ES-I3 (cell line): ENCODE measurements at regions not wholly inside any gene's neighbourhood (a gene's known extent, or its start where the extent isn't known, plus 50 kb on each side); places are given as distances from the start of the nearest gene placed in this dataset.
"Not testable (repeated sequence)": the region's sequence is repeated elsewhere in the genome, so short reads cannot be mapped to it uniquely, and the experiment has no call there.

ENCODE experiments used
- H3K36me3 ChIP-seq: 2 replicates; pipeline ENCODE4 v1.6.1; 2013; ENCODE audit warnings: mild to moderate bottlenecking, low read length, control low read depth, moderate library complexity; ENCODE audit not compliant: insufficient read depth
- H3K4me1 ChIP-seq: 2 replicates; pipeline ENCODE4 v1.6.1; 2013; ENCODE audit warnings: mild to moderate bottlenecking, control low read depth, low read length; ENCODE audit not compliant: insufficient read depth
- H3K9ac ChIP-seq: 2 replicates; pipeline ENCODE4 v1.6.1; 2013; ENCODE audit warnings: low read depth, mild to moderate bottlenecking, low read length, moderate library complexity
- H3K9me3 ChIP-seq: 2 replicates; pipeline ENCODE4 v1.6.1; 2013; ENCODE audit warnings: mild to moderate bottlenecking, low read length, moderate library complexity; ENCODE audit not compliant: control insufficient read depth, insufficient read depth

DNA sequence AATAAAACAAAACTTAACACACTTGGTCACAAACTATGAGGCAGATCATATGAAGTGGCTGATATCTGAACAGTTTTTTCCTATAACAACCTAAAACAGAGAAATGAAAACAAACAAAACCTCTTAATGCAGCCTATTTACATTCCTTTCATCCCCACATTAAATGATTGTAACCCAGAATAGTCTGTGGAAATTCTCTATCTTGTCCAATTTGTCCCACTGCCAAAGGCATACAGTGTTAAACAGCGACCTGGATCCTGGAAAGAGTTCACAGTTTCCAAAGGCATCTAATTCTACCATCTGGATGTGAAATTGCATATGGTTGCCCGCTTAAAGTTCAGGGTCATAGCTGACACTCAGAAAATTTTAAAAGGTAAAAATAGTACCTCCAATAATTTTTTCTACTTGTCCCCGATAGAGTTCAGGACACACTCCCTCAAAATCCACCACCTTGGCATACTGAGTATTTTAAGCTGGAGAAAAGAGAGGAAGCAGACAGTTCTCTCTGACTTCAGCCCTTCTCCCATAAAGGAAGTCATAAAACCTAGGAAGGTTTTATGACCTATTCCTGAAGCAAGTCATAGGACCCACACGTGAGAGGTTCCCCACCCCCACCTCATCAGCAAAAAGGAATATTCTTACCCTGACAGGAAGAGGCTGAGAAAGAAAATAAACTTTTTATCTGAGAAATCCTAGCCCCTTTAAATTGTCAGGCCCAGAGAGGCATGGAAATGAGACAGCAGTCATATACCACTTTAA, 270.2 kb downstream of the PAPSS1 start:
- Histone ChIP-seq H3K9ac (no peak overlapping the region), H3K4me1 (no peaks in the 10 kb centered on the region), H3K9me3 (no peaks in the 10 kb centered on the region), H3K36me3 (no peaks in the 10 kb centered on the region)

DNA sequence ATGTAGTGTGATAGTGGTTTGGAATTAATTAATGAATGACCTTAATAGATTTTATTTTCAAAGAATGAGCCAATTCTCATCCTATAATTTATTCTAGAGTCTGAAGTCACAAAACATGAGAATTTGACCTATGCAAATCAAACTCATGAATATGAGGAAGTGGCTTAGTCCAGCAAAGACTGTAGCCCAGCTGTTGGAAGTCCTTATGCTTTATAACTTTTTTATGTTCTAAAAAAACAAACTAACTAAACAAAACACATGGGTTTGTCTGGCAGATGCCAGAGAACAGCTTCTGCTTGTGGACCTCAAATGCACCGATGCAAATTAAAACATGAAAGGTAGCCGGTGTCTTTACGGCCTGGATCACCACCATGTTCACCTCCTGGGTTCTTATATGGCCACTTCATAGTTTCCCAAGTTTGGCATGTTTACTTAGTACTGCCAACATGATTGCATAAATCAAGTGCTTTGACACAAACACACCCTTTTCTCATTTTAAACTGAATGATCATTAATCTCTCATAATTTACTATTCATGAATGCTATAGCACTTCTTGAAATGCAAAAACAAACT, 277.4 kb downstream of the PAPSS1 start:
- H3K9me3 ChIP-seq: no peaks in the 10 kb centered on the region

DNA sequence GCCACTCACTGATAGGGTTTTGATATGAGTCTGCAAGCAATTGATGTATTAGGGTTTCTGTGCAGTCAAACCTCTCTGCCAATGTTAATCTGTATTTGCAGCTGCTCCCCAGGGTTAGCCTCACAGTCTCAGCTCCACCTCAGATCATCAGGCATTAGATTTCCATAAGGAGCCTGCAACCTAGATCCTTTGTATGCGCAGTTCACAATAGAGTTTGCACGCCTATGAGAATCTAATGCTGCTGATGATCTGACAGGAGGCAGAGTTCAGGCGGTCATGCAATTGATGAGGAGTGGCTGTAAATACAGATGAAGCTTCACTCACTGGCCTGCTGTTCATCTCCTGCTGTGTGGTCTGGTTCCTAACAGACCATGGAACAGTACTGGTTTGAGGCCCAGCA, 280.6 kb downstream of the PAPSS1 start:
- Histone ChIP-seq H3K36me3 (no peaks in the 10 kb centered on the region), H3K9me3 (no peaks in the 10 kb centered on the region), H3K9ac (no peak overlapping the region), H3K4me1 (no peaks in the 10 kb centered on the region)

More for the DNA sequence above, 277.4 kb downstream of the PAPSS1 start:
- Histone ChIP-seq H3K9ac (no peak overlapping the region), H3K36me3 (no peaks in the 10 kb centered on the region), H3K4me1 (no peaks in the 10 kb centered on the region)

DNA sequence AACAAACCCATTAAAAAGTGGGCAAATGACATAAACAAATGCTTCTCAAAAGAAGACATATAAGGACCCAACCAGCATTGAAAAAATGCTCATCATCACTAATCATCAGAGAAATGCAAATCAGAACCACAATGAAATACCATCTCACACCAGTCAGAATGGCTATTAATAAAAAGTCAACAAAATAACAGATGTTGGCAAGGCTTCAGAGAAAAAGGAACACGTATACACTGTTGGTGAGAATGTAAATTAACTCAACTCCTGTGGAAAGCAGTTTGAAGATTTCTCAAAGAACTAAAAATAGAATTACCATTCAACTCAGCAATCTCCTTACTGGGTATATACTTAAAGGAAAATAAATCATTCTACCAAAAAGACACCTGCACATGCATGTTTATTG, 283.6 kb downstream of the PAPSS1 start:
- not testable (repeated sequence) for H3K9me3 ChIP-seq, H3K9ac ChIP-seq, H3K36me3 ChIP-seq

DNA sequence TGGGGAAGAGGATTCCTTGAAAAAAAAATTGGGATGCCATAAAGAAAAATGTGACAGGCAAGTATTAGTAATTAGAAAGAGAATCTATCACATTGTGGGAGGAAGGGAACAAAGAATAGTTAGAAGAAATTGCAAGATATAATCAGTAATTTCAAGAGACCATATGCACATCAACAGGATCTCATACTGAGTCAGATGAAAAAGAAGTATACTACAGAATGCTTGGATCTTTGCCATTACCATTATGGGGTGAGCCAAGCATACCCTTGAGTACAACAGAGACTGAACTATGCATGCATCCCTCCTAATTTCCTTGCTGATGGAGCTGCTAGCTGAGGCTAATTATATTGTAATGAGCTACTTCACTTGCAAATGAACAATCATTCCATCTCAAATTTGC, 287.6 kb downstream of the PAPSS1 start:
- Histone ChIP-seq H3K36me3 (no peaks in the 10 kb centered on the region), H3K4me1 (no peaks in the 10 kb centered on the region), H3K9ac (no peak overlapping the region), H3K9me3 (no peaks in the 10 kb centered on the region)

More for the DNA sequence above, 283.6 kb downstream of the PAPSS1 start:
- H3K4me1 ChIP-seq: not testable (repeated sequence)

DNA sequence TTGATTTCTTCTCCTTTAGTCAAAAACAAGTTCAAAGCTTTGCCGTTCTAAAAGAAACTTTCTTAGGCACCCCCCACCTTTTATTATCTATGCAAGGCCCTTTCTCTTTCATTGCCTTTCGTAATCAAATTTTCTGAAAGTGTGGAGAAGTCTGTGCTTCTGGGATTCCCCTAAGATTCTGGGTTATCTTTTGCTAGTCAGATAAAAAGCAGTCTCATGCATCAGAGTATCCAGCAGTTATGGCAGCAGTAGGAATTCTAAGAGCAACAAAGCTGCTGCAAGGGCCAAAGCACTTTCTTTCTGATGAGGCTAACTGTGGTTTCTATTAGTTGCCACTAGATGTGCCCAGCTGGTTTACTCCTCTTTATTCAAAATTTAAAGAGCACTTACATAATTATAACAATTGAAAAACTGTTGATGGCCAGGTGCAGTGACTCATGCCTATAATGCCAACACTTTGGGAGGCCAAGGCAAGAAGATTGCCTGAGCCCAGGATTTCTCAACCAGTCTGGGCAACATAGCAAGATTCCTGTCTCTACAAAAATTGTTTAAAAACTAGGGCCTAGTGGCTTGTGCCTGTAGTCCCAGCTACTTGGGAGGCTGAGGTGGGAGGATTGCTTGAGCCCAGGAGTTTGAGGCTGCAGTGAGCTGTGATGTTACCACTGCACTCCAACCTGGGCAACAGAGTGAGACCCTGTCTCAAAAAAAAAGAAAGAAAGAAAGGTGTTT, 296.2 kb downstream of the PAPSS1 start:
- H3K9me3 ChIP-seq: no peaks in the 10 kb centered on the region
- no peak overlapping the region for H3K9ac ChIP-seq

DNA sequence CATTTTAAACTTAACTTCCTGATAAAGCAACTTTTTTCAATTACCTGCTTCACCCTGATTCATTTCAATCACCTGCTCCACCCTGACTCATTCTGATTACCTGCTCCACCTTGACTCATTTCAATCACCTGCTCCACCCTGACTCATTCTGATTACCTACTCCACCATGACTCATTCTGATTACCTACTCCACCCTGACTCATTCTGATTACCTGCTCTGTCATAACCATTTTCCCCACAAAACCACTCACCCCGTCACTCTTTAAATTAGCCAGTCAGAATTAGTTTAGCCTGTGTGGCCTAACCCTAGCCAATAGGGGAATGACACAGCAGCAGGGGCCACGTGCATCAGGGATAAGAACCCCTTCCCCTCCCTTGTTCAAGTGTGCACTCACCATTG, 300.5 kb downstream of the PAPSS1 start:
- H3K9ac ChIP-seq, H3K9me3 ChIP-seq, H3K4me1 ChIP-seq, H3K36me3 ChIP-seq: not testable (repeated sequence)

More for the DNA sequence above, 296.2 kb downstream of the PAPSS1 start:
- Histone ChIP-seq H3K4me1 (no peaks in the 10 kb centered on the region), H3K36me3 (no peaks in the 10 kb centered on the region)

DNA sequence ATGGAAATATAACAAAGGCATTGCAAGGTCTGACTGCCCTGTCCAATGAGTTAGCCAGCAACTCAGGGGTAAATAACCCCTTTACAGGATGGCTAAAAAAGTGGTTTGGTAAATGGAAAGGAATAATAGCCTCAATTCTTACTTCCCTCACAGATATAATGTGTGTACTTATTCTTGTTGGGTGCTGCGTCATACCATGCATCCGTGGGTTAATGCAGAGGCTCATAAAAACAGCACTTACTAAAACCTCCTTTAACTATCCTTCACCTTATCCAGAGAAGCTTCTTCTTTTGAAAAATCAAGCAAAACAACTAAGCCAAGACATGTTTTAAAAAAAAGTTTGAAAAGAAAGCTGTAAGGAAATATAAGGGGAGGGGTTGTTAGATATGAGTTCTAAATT, 301.0 kb downstream of the PAPSS1 start:
- no peaks in the 10 kb centered on the region for H3K36me3 ChIP-seq
- H3K4me1 ChIP-seq: no peaks in the 10 kb centered on the region
- no peaks in the 10 kb centered on the region for H3K9me3 ChIP-seq
- no peak overlapping the region for H3K9ac ChIP-seq

DNA sequence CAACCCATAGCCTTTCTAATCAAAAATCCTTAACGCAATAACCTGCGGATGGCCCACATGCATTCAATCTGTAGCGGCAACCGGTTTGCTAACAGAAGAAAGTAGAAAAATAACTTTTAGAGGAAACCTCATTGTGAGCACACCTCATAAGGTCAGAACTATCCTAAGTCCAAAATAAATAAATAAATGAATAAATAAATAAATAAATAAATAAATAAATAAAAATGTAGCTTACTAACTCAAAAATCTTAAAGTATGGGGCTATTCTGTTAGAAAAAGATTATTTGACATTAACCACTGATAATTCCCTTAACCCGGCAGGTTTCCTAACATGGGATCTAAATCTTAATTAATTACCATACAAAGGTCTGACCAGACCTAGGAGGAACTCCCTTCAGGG, 304.5 kb downstream of the PAPSS1 start:
- H3K9ac ChIP-seq, H3K4me1 ChIP-seq, H3K36me3 ChIP-seq, H3K9me3 ChIP-seq: not testable (repeated sequence)

DNA sequence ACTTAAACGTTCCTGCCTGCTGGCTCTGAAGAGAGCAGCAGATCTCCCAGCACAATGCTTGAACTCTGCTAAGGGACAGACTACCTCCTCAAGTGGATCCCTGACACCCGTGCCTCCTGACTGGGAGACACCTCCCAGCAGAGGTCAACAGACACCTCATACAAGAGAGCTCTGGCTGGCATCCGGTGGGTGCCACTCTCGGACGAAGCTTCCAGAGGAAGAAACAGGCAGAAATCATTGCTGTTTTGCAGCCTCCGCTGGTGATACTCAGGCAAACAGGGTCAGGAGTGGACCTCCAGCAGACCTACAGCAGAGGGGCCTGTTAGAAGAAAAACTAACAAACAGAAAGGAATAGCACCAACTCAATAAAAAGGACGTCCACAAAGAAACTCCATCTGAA, 310.2 kb downstream of the PAPSS1 start:
- not testable (repeated sequence) for H3K4me1 ChIP-seq, H3K9ac ChIP-seq, H3K9me3 ChIP-seq, H3K36me3 ChIP-seq

DNA sequence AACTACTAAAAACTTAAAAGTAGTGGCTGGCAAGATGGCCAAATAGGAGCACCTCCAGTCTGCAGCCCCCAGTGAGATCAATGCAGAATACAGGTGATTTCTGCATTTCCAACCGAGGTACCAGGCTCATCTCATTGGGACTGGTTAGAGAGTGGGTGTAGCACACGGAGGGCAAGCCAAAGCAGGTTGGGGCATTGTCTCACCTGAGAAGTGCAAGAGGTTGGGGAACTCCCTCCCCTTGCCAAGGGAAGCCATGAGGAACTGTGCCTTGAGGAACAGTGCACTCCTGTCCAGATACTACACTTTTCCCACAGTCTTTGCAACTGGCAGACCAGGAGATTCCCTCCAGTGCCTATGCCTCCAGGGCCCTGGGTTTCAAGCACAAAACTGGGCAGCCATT, 311.1 kb downstream of the PAPSS1 start:
- no peaks in the 10 kb centered on the region for H3K36me3 ChIP-seq
- no peak overlapping the region for H3K9ac ChIP-seq
- H3K4me1 ChIP-seq: no peaks in the 10 kb centered on the region
- H3K9me3 ChIP-seq: no peaks in the 10 kb centered on the region

DNA sequence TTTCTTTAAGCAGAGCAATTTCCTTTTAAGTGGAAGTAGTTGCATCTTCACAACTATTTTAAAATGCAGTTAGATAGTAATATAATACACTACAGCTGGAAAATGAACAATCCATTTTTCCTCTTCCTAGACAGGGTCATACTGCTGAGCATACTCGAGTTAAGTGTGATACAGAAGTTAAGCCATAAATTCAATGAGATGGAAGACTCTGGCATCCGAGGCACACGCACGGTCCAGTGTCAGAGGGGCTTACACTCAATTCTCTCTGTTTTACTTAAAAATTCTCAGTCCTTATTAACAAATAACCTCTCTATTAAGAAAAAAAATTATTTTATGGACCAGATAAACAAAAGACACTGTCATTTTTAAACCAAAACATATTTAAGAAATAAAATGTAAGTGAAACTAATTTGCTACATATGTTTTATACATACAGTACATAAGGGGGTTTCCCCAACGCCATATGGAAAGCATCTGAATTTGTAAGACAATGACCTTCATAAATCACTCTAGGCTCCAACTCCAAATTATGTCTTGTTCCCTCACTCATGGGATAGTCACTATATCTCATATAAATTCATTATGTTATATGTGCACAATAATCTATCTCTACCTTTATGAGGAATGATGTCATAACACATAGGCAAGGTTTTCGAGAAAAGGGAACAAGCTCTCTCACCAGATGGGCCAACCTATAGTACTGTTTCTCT, 315.3 kb downstream of the PAPSS1 start:
- Histone ChIP-seq H3K9me3 (no peaks in the 10 kb centered on the region), H3K4me1 (no peaks in the 10 kb centered on the region), H3K36me3 (no peaks in the 10 kb centered on the region), H3K9ac (no peak overlapping the region)

DNA sequence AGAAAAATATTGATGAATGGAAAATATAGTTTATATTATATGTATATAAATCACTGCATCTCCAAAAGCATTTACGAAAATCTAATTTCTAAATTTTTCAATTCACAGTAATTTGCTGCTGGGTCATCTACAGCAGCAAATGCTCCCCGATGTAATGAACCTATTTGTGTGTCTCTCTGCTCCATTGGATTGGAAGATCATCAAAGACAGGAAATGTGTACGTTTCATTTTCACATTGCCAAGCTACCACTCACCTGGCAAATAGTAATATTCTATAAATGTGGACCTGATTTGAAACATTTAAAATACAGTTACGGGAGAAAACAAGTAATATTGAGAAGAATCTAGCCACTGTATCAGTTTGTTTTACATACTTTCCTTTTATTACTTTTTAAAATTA, 317.7 kb downstream of the PAPSS1 start:
- Histone ChIP-seq H3K4me1 (no peaks in the 10 kb centered on the region), H3K9me3 (no peaks in the 10 kb centered on the region), H3K9ac (no peak overlapping the region), H3K36me3 (no peaks in the 10 kb centered on the region)

DNA sequence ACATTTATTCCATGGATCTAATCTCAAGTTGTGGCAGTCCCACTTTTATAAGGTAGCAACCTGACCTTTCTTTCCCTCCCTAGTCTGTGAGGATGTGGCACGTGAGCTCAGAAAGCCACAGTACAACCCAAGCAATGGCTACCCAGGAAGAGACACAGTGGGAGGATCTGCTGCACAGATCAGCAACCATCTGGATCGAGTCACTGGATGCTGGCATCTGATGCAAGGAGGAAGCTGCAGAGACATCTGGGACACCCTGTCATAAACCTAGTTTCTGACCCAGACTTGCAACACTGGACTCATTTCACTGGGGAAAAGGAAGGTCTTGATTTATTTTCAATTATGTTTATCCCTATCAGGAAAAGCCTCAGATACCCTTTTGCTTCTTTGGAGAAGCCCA, 327.1 kb downstream of the PAPSS1 start:
- Histone ChIP-seq H3K9ac (no peak overlapping the region), H3K4me1 (no peaks in the 10 kb centered on the region), H3K36me3 (no peaks in the 10 kb centered on the region), H3K9me3 (no peaks in the 10 kb centered on the region; the same call in 1 of the 2 replicates)
